T-cell (primary cell): ENCODE measurements at regions not wholly inside any gene's neighbourhood (a gene's known extent, or its start where the extent isn't known, plus 50 kb on each side); places are given as distances from the start of the nearest gene placed in this dataset.

Experiments used
- ATAC-seq, 4 experiments: fragments of 200-7000 bp in 3 of 4; fragments of 150-1000 bp in 1 of 4; cut with Tn5 transposase; replicated peaks in 1 of 4; 1 replicate in 3 of 4; 2 replicates in 1 of 4; pipeline ENCODE4 v1.10.0; 2021; ENCODE audit warnings: moderate library complexity in 3 of 4, mild to moderate bottlenecking in 2 of 4, moderate number of reproducible peaks in 1 of 4
- CTCF ChIA-PET, 2 donors: fragments of 300-600 bp; sonication (Branson Sonifier 250); formaldehyde crosslinking; loops; one replicate each; lab custom pipeline; 2022; ENCODE audit warnings: antibody characterized with exemption in 2 of 2; lab: Charles Lee
- POLR2A ChIA-PET, 2 donors: fragments of 300-600 bp; sonication (Branson Sonifier 250); formaldehyde crosslinking; loops; one replicate each; lab custom pipeline; 2022; ENCODE audit warnings: antibody characterized with exemption in 2 of 2; lab: Charles Lee
- DNase-seq, 35 experiments: peaks; one replicate each; pipeline versions ENCODE4 v3.0.0 to v3.0.0-alpha.2; 2013 to 2023
- H3K27ac ChIP-seq: one replicate; pipeline ENCODE4 v1.5.1; 2013; ENCODE audit warnings: low read length
- H3K27me3 ChIP-seq, 2 experiments: replicated peaks in 1 of 2; 1 replicate in 1 of 2; 2 replicates in 1 of 2; pipeline versions ENCODE4 v1.6.1 to v1.7.0; 2013; ENCODE audit warnings: low read length in 1 of 2, mixed read lengths in 1 of 2; ENCODE audit not compliant: control insufficient read depth in 2 of 2, insufficient read depth in 2 of 2; ENCODE audit errors: extremely low read depth in 1 of 2
- H3K36me3 ChIP-seq, 2 donors: 1 replicate in 1 of 2; 2 replicates in 1 of 2; pipeline versions ENCODE4 v1.6.1 to v1.7.0; 2013; ENCODE audit warnings: low read length in 1 of 2; ENCODE audit not compliant: control insufficient read depth in 2 of 2, insufficient read depth in 1 of 2; ENCODE audit errors: extremely low read depth in 1 of 2
- H3K4me1 ChIP-seq, 2 experiments: 1 replicate in 1 of 2; 2 replicates in 1 of 2; pipeline versions ENCODE4 v1.6.1 to v1.7.0; 2013; ENCODE audit warnings: low read length in 2 of 2, mixed read lengths in 1 of 2; ENCODE audit not compliant: insufficient read depth in 2 of 2, control insufficient read depth in 1 of 2; ENCODE audit errors: extremely low read depth in 1 of 2
- H3K4me3 ChIP-seq, 2 donors: 1 replicate in 1 of 2; 2 replicates in 1 of 2; pipeline versions ENCODE4 v1.5.1 to v1.7.0; 2013; ENCODE audit warnings: mild to moderate bottlenecking in 2 of 2, low read length in 1 of 2, moderate library complexity in 1 of 2; ENCODE audit not compliant: control insufficient read depth in 1 of 2; ENCODE audit errors: extremely low read depth in 1 of 2
- H3K9me3 ChIP-seq: 2 replicates; pipeline ENCODE4 v1.7.0; 2013
- H3K27ac Mint-ChIP-seq, 2 donors: one replicate each; pipeline ENCODE4 v1.8.0; 2020 to 2021; ENCODE audit warnings: mild to moderate bottlenecking in 2 of 2, mixed read lengths in 2 of 2
- H3K27me3 Mint-ChIP-seq, 2 donors: one replicate each; pipeline ENCODE4 v1.8.0; 2021 to 2022; ENCODE audit warnings: mixed read lengths in 2 of 2
- H3K36me3 Mint-ChIP-seq: one replicate; pipeline ENCODE4 v1.8.0; 2021; ENCODE audit warnings: mixed read lengths
- H3K4me1 Mint-ChIP-seq, 3 donors: one replicate each; pipeline ENCODE4 v1.8.0; 2020 to 2022; ENCODE audit warnings: mixed read lengths in 3 of 3, mild to moderate bottlenecking in 1 of 3
- H3K4me3 Mint-ChIP-seq, 3 donors: one replicate each; pipeline ENCODE4 v1.8.0; 2020 to 2022; ENCODE audit warnings: mild to moderate bottlenecking in 3 of 3, mixed read lengths in 3 of 3, moderate library complexity in 3 of 3
- H3K9me3 Mint-ChIP-seq, 3 donors: one replicate each; pipeline ENCODE4 v1.8.0; 2020 to 2022; ENCODE audit warnings: mixed read lengths in 3 of 3
- WGBS: methylation state at CpG from one replicate; pipeline ENCODE4 v1.1.5; 2013; ENCODE audit warnings: missing lambda C conversion rate; ENCODE audit not compliant: insufficient coverage; 5-methylcytosine and 5-hydroxymethylcytosine counted together

- Histone ChIP-seq H3K36me3 (no peaks in the 10 kb centered on the region), H3K4me3 (no peak overlapping the region), H3K4me1 (peaks cover 0 to 8% of the 10 kb centered on the region in 2 experiments), H3K27ac (no peak overlapping the region), H3K27me3 (no peaks in the 10 kb centered on the region), H3K9me3 (no peaks in the 10 kb centered on the region)
- no CpG with 5 or more reads among the region's 5 CpGs for WGBS
- Mint-ChIP-seq H3K4me3 (no peak overlapping the region), H3K4me1 (peaks cover 13 to 28% (median 16%) of the 10 kb centered on the region in 3 donors), H3K9me3 (no peaks in the 10 kb centered on the region), H3K27ac (no peak overlapping the region), H3K36me3 (no peaks in the 10 kb centered on the region), H3K27me3 (peaks cover 0 to 6% of the 10 kb centered on the region in 2 donors)
- ATAC-seq (no peak), DNase-seq (no peak)
- POLR2A ChIA-PET: interaction anchor here in 1 of 2 donors (0.5 kb wide), 1 partner anchor 1811 kb away, joined by 3 read pairs; no protein-coding TSS in a partner anchor
- CTCF ChIA-PET: interaction anchor here (0.5 to 0.7 kb wide), 2 partner anchors 28 to 54 kb away, joined by 3 to 4 read pairs; no protein-coding TSS in a partner anchor
These were observed 314.1 kb upstream of the TGFBR2 start for GRCh38 chr3:30292192-30292893.

- POLR2A ChIA-PET: no interaction called here
- no peak overlapping the region for H3K27ac Mint-ChIP-seq
- Histone ChIP-seq H3K36me3 (no peaks in the 10 kb centered on the region), H3K4me1 (peaks cover 0 to 8% of the 10 kb centered on the region in 2 experiments), H3K27me3 (no peaks in the 10 kb centered on the region), H3K9me3 (no peaks in the 10 kb centered on the region), H3K27ac (no peak overlapping the region), H3K4me3 (no peak overlapping the region)
- no peak overlapping the region for H3K4me3 Mint-ChIP-seq
- peaks cover 13 to 22% (median 16%) of the 10 kb centered on the region in 3 donors for H3K4me1 Mint-ChIP-seq
- no peaks in the 10 kb centered on the region for H3K9me3 Mint-ChIP-seq
- WGBS: 96% methylated on average over 6 of the region's 6 CpGs
- CTCF ChIA-PET: no interaction called here
- H3K36me3 Mint-ChIP-seq: no peaks in the 10 kb centered on the region
- H3K27me3 Mint-ChIP-seq: peaks cover 0 to 6% of the 10 kb centered on the region in 2 donors
- ATAC-seq (no peak), DNase-seq (no peak)
These were observed 312.7 kb upstream of the TGFBR2 start for GRCh38 chr3:30293621-30294240.

- peaks cover 0 to 6% of the 10 kb centered on the region in 2 donors for H3K27me3 Mint-ChIP-seq
- POLR2A ChIA-PET: interaction anchor here in 1 of 2 donors (0.6 kb wide), 1 partner anchor 17 kb away, joined by 3 read pairs; no protein-coding TSS in a partner anchor
These were observed 312.1 kb upstream of the TGFBR2 start for GRCh38 chr3:30294241-30294667.

GRCh38 chr3:30297112-30297511 is 309.3 kb upstream of the TGFBR2 start:
- POLR2A ChIA-PET: no interaction called here
- DNase-seq: no peak
- no CpG with 5 or more reads among the region's 1 CpG for WGBS

More at GRCh38 chr3:30294241-30294667, 312.1 kb upstream of the TGFBR2 start:
- no peaks in the 10 kb centered on the region for H3K9me3 ChIP-seq
- Mint-ChIP-seq H3K4me3 (no peak overlapping the region), H3K4me1 (peaks cover 9 to 17% (median 11%) of the 10 kb centered on the region in 3 donors), H3K9me3 (no peaks in the 10 kb centered on the region), H3K27ac (no peak overlapping the region), H3K36me3 (no peaks in the 10 kb centered on the region)
- ATAC-seq (no peak), DNase-seq (no peak)
- CTCF ChIA-PET: no interaction called here
- H3K36me3 ChIP-seq: no peaks in the 10 kb centered on the region
- H3K27me3 ChIP-seq: no peaks in the 10 kb centered on the region
- no peak overlapping the region for H3K4me3 ChIP-seq
- peaks cover 0 to 5% of the 10 kb centered on the region in 2 experiments for H3K4me1 ChIP-seq
- 88% methylated on average over 2 of the region's 4 CpGs for WGBS
- no peak overlapping the region for H3K27ac ChIP-seq

GRCh38 chr3:30299674-30300385 is 306.6 kb upstream of the TGFBR2 start:
- no peak overlapping the region for H3K4me3 ChIP-seq
- no CpG with 5 or more reads among the region's 3 CpGs for WGBS
- H3K4me1 Mint-ChIP-seq: peaks cover 0 to 6% (median 0%) of the 10 kb centered on the region in 3 donors
- H3K27ac ChIP-seq: no peak overlapping the region
- H3K27ac Mint-ChIP-seq: no peak overlapping the region
- H3K9me3 Mint-ChIP-seq: peaks cover 3 to 4% (median 3%) of the 10 kb centered on the region in 3 donors
- no peaks in the 10 kb centered on the region for H3K36me3 Mint-ChIP-seq
- no peaks in the 10 kb centered on the region for H3K27me3 ChIP-seq
- DNase-seq (no peak), ATAC-seq (no peak)
- no peaks in the 10 kb centered on the region for H3K4me1 ChIP-seq
- H3K36me3 ChIP-seq: peaks cover 0 to 2% of the 10 kb centered on the region in 2 donors
- POLR2A ChIA-PET: no interaction called here
- peaks cover 0 to 2% of the 10 kb centered on the region in 2 donors for H3K27me3 Mint-ChIP-seq
- H3K9me3 ChIP-seq: peaks cover 3% of the 10 kb centered on the region
- CTCF ChIA-PET: no interaction called here
- H3K4me3 Mint-ChIP-seq: no peak overlapping the region

More at GRCh38 chr3:30297112-30297511, 309.3 kb upstream of the TGFBR2 start:
- Mint-ChIP-seq H3K4me3 (no peak overlapping the region), H3K27ac (no peak overlapping the region), H3K9me3 (no peaks in the 10 kb centered on the region), H3K27me3 (peaks cover 2 to 6% of the 10 kb centered on the region in 2 donors), H3K4me1 (peaks cover 1 to 6% (median 3%) of the 10 kb centered on the region in 3 donors), H3K36me3 (no peaks in the 10 kb centered on the region)
- H3K4me1 ChIP-seq: no peaks in the 10 kb centered on the region
- no peak overlapping the region for H3K27ac ChIP-seq
- H3K9me3 ChIP-seq: no peaks in the 10 kb centered on the region
- no peak for ATAC-seq
- no peak overlapping the region for H3K4me3 ChIP-seq
- CTCF ChIA-PET: no interaction called here
- no peaks in the 10 kb centered on the region for H3K27me3 ChIP-seq
- H3K36me3 ChIP-seq: no peaks in the 10 kb centered on the region

- no peaks in the 10 kb centered on the region for H3K27me3 ChIP-seq
- ChIA-PET POLR2A (no interaction called here), CTCF (no interaction called here)
- H3K36me3 ChIP-seq: peaks cover 0 to 2% of the 10 kb centered on the region in 2 donors
- no peak for DNase-seq
- H3K4me3 Mint-ChIP-seq: no peak overlapping the region
- peaks cover 0 to 6% (median 0%) of the 10 kb centered on the region in 3 donors for H3K4me1 Mint-ChIP-seq
- H3K9me3 Mint-ChIP-seq: peaks cover 3 to 7% (median 4%) of the 10 kb centered on the region in 3 donors
- no peaks in the 10 kb centered on the region for H3K4me1 ChIP-seq
- H3K27ac ChIP-seq: no peak overlapping the region
- H3K4me3 ChIP-seq: no peak overlapping the region
- H3K36me3 Mint-ChIP-seq: no peaks in the 10 kb centered on the region
- H3K27me3 Mint-ChIP-seq: peaks cover 0 to 2% of the 10 kb centered on the region in 2 donors
- WGBS: no CpG with 5 or more reads among the region's 1 CpG
- ATAC-seq: no peak
- H3K27ac Mint-ChIP-seq: no peak overlapping the region
- H3K9me3 ChIP-seq: peaks cover 3% of the 10 kb centered on the region
These were observed 305.6 kb upstream of the TGFBR2 start for GRCh38 chr3:30300809-30301208.
